HG03095 (cell line): ENCODE measurements at regions not wholly inside any gene's neighbourhood (a gene's known extent, or its start where the extent isn't known, plus 50 kb on each side); places are given as distances from the start of the nearest gene placed in this dataset.
A peak's percentile ranks its signal among the peaks of the same experiment; 100 is the strongest.

Experiments used
- ATAC-seq: cut with Tn5 transposase; IDR thresholded peaks from one replicate; pipeline ENCODE4 v1.9.1; 2021; ENCODE audit warnings: moderate library complexity; ENCODE audit not compliant: unreplicated experiment

DNA sequence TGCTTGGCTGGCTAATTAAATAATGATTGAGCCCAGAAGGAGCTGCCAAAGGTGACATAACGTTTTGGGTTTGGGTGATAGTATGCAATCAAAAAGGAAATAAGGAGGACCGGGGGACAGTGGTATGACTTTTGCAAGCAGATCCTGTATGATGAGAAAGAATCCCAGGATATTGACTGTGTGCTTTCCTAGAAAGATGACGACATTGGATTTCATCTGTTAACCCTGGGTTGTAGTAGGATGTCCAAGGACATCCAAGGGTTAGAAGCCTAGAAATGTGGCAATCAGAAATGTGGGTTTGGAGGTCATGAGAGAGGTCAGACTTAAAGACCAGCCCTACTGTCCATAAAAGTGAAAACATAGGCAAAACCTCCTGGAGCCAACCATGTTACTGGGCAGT is 50.3 kb upstream of the HMHB1 start:
- no peak for ATAC-seq

DNA sequence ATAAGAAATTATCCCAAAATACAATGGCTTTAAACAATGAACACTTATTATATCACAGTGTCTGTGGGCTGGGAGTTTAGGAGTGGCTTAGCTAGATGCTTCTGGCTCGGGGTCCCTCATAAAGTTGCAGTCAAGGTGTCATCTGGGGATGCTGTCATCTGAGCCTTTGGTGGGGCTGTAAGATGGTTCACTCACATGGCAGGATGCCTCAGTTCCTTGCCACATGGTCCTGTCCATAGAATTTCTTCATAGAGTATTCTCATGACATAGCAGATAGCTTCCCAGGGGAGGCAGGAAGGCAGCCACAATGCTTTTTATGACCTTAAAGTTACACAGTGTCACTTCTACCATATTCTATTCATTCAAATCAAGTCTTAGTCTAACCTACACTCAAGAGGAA is 51.2 kb upstream of the HMHB1 start:
- no peak for ATAC-seq

DNA sequence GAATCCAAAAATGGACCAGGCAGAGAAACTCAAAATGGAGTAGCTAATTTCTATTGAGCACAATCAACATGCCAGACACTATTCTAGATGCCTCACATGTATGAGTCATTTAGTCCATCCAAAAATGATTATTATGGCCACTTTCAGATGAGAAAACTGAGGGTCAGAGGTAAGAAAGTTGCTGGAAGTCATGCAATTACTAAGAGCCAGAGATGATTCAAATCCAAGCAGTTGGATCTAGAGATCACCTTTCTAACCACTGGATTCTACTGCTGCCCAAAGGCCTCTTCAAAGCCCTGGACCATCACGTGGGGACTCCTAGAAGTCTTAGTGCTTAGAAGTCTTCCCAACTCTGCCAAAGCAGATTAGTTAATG is 51.8 kb upstream of the HMHB1 start:
- ATAC-seq: no peak

DNA sequence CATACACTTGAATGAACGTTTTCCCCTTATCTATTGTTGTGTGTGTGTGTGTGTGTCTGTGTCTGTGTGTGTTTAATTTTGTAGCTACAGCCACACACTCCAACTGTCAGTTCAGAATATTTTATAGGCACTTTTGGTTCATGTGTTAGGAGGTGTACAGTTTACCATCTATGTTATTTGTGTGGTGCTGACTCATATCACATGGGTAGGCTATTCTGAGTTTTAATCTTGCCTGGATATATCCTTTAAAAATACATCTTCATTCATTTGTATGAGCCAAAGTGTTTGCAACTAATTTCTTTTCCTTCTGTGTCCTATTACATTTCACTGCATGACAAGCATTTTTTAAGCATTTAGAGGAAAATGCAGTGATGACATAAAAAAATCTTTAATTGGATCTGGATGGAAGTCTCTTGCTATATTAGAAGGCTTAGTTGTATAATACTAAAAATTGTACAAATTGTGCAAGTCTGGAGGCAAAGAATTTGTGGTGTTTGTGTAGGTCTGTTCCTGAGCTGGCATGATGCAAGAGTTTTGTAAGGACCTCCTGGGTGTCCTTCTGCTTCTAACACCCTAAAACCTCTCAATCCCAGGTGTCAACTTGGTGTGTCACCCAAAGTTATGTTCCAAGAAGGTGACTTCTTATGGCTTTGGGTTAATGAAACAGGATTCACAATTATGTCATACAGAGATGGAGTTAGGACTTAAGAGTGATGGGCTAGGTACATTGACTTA is 52.4 kb upstream of the HMHB1 start:
- peak; percentile 39 for ATAC-seq

DNA sequence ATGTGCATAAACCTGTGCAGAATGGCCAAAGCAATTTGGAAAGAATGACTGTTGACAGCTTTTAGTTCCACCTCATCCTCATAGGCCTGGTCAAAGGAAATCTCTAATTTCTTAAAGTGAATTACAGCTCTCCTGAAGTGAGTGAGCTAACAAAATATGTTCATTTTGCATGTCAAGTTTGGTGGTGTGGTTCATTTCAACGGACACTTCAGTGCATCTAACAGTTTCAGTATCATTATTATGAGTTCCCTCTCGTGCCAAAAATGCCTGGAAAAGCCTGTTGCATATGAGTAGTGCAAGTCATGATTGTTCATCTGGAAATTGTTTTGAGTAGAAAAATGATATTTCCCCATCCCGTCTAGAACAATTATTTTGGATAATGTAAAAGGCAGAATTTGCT is 53.2 kb upstream of the HMHB1 start:
- peak; percentile 49 for ATAC-seq

DNA sequence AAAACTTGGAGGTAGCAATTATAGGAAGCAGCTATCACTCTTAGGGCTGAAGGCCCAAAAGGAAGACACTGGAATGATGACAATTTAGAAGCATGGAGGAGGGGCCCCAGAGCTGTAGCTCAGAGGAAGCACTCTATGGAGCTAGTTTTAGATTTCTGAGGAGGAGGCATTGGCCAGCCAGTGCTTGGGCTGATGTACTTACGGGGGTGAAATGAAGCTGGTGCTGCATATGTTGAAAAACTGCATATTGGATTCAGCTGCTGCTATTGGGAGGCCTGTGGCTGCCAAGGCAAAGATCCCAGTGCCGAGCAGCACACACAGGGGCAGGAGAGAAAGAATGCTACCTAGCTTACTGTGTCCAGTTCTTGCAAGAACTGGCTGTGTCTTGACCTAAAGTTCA is 53.9 kb upstream of the HMHB1 start:
- ATAC-seq: no peak

DNA sequence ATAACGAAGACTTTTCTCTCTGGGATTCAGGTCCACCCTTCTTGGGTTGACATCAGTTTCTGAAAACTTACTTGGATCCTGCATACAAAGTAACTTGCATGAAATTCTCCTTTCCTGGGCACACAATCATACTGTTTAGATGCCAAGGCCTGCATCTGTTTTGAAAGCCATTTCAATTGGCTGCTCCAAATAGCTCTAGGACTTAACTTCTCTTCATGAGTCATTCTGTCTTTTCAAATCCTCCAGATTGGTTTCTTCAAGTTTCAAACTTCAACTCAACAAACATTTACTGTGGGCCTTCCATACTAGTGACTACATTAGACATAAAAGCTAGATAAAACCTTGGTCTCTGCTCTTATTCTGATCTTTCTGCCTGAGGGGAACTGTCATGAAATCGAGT is 54.8 kb upstream of the HMHB1 start:
- no peak for ATAC-seq

DNA sequence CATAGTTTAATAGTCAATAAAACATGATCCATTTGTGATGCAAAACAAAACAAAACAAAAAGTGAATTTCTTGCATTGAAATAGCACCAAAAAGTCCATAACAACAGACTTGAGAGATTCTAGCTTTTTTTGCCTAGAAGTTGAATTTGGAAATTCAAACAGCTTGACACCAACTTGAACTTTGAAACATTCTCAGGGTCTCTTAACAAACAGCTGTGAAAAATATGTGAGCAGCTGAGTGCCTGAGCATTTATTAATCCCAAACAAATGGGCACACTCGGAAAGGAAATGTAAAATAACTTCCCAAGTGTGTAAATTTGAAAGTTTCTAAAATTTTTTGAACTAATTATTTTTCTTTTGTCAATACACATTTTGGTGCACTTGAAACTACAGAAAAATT is 56.0 kb upstream of the HMHB1 start:
- no peak for ATAC-seq

DNA sequence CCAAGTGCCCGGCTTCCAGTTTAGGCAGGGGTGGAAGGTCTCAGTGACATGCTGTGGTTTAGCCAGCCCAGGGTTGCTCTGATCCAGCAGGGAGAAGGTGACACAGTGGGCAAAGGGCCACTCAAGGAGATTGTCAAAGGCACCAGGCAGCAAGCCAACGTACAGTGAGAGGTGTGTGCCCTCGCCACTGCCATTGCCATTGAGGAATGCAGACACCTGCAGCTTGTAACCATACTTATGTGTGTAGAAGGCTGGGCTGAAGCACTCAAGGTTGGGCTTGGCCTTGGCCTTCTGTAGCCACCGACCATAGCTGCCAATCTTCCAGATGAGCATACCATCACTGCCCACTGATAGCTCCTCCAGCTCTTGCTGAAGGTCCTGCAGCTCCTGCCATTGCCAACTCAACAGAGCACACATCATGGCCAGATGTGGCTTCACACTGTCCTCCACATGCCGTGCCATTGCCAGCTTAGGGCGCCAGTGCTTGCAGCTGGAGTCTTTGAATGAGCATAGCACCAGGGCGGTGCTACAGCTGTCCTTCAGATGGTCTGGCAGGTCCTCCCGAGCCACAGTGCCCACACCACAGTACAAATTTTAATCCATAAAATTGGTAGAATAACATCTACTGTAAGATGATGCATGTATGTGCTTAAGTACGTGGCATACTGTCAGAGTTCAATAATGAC is 59.7 kb upstream of the HMHB1 start:
- ATAC-seq: no peak

DNA sequence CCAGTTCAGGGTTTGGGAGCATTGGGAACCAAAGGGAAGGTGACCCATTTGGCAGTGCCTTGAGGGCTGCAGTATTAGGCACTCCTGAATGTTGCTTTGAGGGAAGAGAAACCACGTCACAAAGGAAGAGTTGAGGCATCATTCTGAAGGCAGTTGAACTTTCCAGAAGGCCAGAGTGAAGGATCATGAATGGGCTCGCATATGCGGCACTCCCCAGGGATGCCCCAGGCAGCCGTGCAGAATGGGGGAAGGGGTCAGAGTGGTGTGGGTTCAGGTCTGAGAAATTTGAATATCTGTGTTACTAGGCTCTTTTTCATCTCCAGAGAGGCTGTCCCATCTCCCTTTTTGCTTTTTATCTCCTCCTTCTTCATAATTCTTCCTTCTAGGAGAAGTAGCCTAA is 60.6 kb upstream of the HMHB1 start:
- ATAC-seq: no peak

DNA sequence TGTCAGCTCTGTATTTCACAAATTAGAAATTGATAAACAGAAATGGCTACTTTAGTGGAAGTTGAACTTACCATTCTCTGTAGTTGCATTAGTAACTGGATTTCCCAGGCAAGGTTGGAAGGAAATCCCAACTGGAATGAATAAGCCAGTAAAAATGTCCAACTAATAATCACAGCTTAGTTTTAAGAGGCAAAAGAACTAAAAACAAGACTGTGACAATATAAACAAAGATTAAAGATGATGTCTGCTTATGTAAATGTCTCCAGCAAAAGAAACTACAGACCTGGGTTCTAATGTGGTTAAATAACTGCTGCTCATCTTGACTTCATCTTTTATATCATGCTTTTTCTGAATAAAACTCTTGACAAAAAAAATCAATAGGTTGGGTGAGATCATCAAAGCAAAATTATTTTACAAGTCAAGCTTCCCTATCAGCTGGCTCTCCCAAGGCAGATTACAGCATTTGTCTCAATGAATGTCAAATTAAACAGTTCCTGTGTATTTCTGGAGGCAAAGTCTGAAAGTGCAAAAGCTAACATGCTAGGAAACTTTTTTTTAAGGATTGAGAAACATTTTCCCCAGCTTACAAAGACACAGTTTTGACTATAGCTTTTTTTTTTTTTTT is 62.3 kb upstream of the HMHB1 start:
- ATAC-seq: no peak

DNA sequence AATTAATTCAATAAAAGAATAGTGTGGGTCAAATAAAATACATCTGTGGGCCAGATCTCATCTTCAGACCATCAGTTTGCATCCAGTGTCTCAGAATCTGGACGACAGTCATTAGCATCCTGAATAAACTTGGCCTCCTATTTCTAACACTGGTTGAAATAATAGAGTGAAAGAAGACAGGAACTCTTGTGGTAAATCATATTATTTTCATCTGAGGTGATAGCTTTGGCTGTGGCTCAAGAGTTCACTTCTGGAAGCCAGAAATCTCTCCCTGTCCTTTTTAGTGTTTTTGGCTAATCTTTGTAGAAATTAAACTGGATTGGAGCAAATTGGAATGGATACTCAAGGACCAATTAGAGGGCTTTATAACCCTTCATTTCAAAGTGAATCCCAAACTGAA is 63.4 kb upstream of the HMHB1 start:
- ATAC-seq: no peak

DNA sequence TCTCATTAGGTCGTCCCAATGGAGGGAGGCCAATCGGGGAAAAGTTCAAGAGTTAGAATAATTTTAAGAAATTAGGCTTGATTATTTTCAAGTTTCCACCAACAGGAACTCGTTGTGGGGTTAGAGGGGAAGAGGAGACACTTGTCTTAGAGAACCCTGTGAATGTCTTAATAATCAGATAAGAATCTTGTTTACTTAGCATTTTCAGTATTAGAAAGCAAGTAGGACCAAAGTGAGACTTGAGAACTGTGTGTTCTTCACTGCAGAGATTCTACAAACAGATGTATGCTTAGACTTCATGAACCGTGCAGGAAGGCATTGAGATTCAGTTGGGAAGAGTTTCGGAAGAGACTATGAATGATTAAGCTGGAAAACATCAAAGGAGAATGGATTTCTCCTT is 69.0 kb upstream of the HMHB1 start:
- no peak for ATAC-seq

DNA sequence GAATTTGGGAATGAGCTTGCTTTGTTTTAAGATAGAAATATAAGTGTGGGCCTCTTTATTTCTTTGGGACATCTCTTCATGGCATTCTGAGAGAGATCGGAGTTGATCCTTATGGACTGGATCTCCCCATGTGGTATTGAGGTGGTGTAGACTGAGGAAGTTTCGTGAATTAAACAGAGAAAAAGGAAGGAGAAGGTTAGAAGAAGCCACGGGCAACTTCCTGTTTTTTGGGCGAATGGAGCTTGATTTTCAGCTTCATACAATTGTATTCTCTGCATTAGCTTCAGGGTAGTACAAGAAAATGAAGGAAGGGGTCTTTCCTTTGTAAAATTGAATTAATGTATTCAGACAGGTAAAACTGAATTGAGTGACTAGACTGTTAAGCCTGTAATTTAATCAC is 70.5 kb upstream of the HMHB1 start:
- no peak for ATAC-seq

DNA sequence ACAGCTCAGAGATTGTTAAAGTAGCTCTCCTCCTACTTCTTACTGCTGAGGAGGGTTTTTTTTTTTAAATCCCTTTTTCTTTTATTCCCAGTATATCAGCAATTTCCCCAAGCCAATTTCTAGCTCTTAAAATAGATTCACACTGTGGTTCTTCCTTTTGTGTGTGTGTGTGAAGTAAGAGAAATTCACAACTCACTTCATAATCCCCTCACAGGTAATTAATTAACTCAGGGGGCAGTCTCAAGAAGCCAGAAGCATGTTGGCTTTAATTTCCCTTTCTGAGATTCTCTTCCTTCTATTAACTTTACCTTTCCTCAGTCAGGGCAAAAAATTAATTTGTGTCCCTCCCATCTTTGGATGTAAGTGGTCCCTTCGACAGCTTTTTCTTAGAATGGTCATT is 71.0 kb upstream of the HMHB1 start:
- no peak for ATAC-seq

DNA sequence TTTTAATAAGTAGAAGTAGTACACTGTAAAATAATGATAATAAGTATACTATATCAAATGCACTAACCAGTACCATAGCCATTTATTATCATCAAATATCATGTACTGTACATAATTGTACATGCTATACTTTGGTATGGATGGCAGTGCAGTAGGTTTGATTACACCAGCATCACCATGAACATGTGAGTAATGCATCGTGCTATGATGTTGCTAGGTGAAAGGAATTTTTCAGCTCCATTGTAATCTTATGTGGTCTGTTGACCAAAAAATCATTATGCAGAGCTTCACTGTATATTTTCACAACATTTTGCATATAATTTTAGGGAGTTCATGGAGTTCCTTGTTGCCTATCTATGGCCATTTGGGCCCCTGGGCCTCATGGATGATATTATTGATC is 72.2 kb upstream of the HMHB1 start:
- ATAC-seq: no peak

DNA sequence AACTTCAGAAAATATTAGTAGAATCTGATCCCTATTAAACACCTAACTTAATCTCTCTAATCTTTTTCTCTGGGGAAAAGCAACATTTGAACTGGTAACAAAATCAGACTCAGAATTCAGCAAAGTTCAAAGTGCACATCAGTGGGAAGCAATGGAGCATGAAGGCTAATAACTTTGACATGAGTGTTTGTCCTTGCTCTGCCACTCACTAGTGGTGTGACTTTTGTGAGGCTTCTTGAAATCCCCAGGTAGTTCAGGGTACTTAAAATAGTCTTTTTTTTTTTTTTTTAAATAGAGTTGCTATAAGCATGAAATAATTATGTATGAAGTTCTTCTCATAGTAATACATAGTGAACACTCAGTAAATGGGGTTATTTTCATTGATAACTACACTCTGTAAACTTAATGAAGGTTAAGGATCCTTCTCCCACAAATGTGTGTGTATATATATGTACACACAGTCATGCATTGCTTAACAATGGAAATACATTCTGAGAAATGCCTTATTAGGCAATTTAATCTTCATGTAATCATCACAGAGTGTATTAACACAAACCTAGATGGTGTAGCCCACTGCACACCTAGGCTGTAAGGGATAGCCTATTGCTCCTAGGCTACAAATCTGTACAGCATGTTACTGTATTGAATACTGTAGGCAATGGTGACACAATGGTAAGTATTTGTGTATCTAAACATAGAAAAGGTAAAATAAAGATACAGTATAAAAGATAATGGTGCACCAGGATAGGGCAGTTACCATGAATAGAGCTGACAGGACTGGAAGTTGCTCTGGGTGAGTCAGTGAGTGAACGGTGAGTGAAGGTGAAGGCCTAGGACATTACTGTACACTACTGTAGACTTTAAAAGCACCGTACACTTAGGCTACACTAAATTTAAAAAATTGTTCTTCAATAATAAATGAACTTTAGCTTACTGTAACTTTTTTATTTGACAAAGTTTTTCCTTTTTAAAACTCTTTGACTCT is 73.3 kb upstream of the HMHB1 start:
- ATAC-seq: no peak

DNA sequence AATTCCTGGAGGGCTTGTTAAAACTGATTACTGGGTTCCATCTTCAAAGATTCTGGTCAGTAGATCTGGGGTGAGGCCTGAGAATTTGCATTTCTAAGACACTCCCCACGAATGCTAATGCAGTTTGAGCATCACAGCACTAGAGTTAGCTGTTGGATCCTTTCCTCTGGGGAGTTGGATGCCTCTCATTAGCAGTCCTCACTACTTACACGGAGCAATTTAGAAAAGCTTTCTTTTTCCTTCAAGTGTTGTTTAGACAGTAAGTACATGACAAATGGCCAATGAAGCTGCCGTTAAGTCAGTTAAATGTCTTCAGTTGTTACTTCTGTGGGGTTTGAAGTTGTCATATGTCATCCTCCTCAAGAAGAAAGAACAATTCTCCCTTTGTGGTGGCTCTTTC is 74.9 kb upstream of the HMHB1 start:
- no peak for ATAC-seq

DNA sequence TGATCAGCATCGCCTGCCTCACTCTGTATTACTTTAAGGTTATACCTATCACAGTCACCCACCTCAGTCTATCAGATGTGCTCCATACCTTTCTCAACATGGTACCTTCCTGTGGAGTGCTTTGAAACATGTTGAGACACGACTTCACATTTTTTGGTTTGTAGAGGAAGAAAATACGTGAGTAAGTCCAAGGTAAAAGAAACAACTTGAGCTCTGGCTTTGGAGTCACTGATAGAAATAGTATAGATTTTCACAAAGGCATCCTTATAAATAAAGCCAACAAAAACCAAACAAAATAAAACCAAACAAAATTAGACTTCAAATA is 77.5 kb upstream of the HMHB1 start:
- ATAC-seq: no peak

DNA sequence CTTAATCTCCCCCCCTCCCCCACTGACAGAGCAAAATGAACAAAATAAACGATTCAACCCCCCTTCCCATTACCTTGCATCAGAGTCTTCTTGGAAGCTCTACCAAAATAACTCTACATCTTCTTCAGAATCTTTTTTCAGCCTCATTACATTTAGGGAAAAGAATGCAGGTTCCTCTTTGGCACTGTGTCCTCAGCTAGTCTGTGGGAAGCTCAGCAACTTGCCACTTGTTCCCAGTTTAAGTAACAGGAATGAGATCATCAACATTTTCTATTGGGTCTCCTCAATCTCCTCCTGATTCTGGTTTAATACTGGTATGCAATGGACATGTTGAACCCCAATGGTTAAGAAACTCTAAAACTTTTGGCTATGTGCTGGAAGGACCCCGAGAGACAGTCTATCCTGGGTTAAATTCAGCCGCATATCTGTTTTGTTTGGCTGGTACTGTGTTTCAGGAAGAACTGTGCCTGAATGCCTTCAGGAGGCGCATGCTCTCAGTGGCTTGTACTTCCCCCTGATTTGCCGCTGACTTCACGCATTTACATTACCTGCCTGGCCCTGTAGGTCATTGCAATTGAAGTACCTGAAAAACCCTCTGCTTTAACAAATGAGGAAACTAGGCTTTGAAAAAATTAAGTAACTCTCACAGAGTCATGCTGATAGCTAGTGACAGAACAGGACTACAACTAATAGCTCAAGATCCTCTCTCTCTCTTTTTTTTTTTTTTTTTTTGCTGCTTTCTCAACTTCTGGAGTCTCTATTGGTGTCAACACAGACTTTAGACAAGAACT is 78.1 kb upstream of the HMHB1 start:
- ATAC-seq: no peak

DNA sequence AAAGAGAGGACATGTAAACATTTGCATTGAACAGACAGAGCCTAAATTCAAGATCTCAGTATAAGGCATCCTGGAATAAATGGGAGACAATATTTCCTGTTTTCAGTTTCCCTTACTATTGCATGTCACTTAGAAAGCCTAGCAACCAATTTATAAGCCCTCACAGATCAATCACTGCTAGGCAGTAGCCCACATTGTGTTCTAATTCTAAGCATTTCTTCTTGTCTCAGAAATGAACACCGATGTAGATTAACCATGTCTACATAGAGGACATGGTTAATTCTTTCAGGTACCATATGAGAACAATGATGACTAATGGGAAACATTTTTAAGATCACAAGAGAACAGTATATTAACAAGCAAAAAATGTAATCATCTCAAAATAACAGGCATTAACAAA is 79.6 kb upstream of the HMHB1 start:
- ATAC-seq: no peak
